ENCODE measurements at regions not wholly inside any gene's neighbourhood (a gene's known extent, or its start where the extent isn't known, plus 50 kb on each side); places are given as distances from the start of the nearest gene placed in this dataset.

- Histone ChIP-seq H3K9me3 (ENCODE audit: control insufficient read depth in 4 of 4, insufficient read depth in 3 of 4, low read length in 3 of 4) (no peaks in the 10 kb centered on the region), H3K4me3 (no peak overlapping the region), H3K27me3 (ENCODE audit: control insufficient read depth in 3 of 3, insufficient read depth in 3 of 3, low read length in 2 of 3) (no peaks in the 10 kb centered on the region), H3K9ac (ENCODE audit: insufficient read depth in 1 of 2, low read length in 2 of 2) (no peak overlapping the region), H3K36me3 (ENCODE audit: control insufficient read depth in 4 of 4, insufficient read depth in 4 of 4, low read length in 4 of 4) (no peaks in the 10 kb centered on the region), H3K27ac (ENCODE audit: low read depth in 1 of 2, low read length in 1 of 2) (no peak overlapping the region), H3K4me1 (ENCODE audit: control insufficient read depth in 5 of 5, insufficient read depth in 5 of 5, low read length in 5 of 5) (no peaks in the 10 kb centered on the region)
- no peak for ATAC-seq (ENCODE audit: insufficient read depth, low FRiP score)
- WGBS, 2 donors = 75 to 79% methylated on average over 2 of the region's 2 CpGs
- no peak for TF ChIP-seq CTCF (IDR thresholded peaks at IDR 0.05; ENCODE audit: control extremely low read depth, extremely low read depth)
- no peak for DNase-seq
Measured at GRCh38 chr1:112079446-112079845, 90.0 kb upstream of the KCND3 start.

DNA sequence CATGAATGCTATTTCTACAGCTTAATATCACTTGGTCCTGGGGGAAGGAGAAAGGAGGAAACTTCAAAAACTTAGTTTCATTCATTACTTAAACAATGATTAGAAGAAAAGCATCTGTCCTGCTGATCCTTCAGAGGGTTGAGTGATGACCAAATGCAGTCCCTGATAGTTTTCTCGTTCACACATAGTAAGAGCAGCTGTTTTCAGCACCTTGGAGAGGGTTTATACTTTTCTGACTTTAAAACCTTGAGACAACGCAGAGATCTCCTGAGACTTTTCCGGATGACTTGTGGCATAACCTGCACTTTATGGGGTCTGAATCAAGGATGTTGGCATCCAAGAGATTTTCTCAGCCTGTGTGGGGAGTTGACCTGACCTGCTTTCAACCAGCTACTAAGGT is 94.0 kb upstream of the KCND3 start:
- Histone ChIP-seq H3K27me3 (ENCODE audit: control insufficient read depth in 3 of 3, insufficient read depth in 3 of 3, low read length in 2 of 3) (no peaks in the 10 kb centered on the region), H3K27ac (ENCODE audit: low read depth in 1 of 2, low read length in 1 of 2) (no peak overlapping the region), H3K9me3 (ENCODE audit: control insufficient read depth in 4 of 4, insufficient read depth in 3 of 4, low read length in 3 of 4) (no peaks in the 10 kb centered on the region), H3K4me1 (ENCODE audit: control insufficient read depth in 5 of 5, insufficient read depth in 5 of 5, low read length in 5 of 5) (no peaks in the 10 kb centered on the region), H3K36me3 (ENCODE audit: control insufficient read depth in 4 of 4, insufficient read depth in 4 of 4, low read length in 4 of 4) (no peaks in the 10 kb centered on the region), H3K9ac (ENCODE audit: insufficient read depth in 1 of 2, low read length in 2 of 2) (no peak overlapping the region), H3K4me3 (no peak overlapping the region)
- 30 to 38% methylated on average over 3 of the region's 3 CpGs for WGBS, 2 donors
- no peak for ATAC-seq (ENCODE audit: insufficient read depth, low FRiP score)
- no peak for TF ChIP-seq CTCF (IDR thresholded peaks at IDR 0.05; ENCODE audit: control extremely low read depth, extremely low read depth)
- peak in 2 of 3 donors; percentile 23 to 59 for DNase-seq

DNA sequence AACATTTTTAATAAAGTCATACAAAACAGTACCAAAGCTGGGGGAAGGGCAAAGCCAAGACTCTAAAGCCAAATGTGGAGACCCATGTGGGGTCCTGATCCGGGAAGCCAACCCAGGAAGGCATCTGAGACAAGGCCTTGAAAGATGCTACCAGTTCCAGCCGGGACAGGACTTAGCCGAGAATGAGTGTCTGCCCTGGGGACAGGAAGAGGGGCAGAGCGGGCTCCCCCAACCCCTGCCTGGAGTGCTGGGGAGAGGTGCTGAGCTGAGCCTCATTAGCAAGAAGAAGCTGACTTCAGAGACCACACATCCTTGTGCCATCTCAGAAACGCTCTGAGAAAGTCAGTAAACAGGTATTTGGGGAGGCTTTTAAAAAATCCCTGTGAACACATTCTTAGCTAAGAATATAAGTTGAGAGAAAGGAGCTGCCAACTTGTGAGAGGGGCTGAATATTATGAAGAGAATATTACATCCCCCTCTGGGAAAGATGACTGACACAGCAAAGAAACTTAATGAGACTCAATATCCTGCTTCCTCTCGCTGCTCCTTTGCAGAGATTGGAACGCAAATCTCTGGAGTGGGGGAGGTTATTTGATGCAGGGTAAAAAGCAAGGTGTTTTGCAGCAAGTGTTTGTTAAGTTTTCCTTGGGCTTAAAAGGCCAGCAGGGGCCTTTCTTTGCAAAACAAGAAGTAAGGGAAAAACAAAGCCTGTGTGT is 103.3 kb upstream of the KCND3 start:
- WGBS, 2 donors = 23 to 31% methylated on average over 7 of the region's 7 CpGs
- ATAC-seq (ENCODE audit: insufficient read depth, low FRiP score) = no peak
- Histone ChIP-seq H3K4me3 (no peak overlapping the region), H3K9me3 (ENCODE audit: control insufficient read depth in 4 of 4, insufficient read depth in 3 of 4, low read length in 3 of 4) (peaks cover 0 to 2% (median 0%) of the 10 kb centered on the region in 4 donors), H3K27ac (ENCODE audit: low read depth in 1 of 2, low read length in 1 of 2) (no peak overlapping the region), H3K4me1 (ENCODE audit: control insufficient read depth in 5 of 5, insufficient read depth in 5 of 5, low read length in 5 of 5) (no peaks in the 10 kb centered on the region), H3K27me3 (ENCODE audit: control insufficient read depth in 3 of 3, insufficient read depth in 3 of 3, low read length in 2 of 3) (peaks cover 0 to 12% (median 0%) of the 10 kb centered on the region in 3 donors), H3K9ac (ENCODE audit: insufficient read depth in 1 of 2, low read length in 2 of 2) (no peak overlapping the region), H3K36me3 (ENCODE audit: control insufficient read depth in 4 of 4, insufficient read depth in 4 of 4, low read length in 4 of 4) (no peaks in the 10 kb centered on the region)
- no peak for DNase-seq
- no peak for TF ChIP-seq CTCF (IDR thresholded peaks at IDR 0.05; ENCODE audit: control extremely low read depth, extremely low read depth)

DNA sequence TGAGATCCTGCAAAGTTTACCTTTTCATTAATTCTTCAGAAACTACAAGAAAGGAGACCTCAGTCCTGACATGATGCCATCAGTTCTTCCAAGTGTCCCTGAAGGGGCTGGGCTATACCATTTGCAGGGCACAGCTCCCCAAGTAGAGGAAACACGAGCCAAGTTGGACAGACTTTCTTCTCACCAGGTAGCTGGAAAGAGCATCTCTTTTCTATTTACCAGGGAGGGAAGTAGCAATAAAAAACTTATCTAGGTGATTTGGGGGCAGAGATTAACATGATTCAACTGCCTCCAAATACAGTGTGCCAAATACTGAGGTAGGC is 103.9 kb upstream of the KCND3 start:
- no peak overlapping the region for H3K9ac ChIP-seq (ENCODE audit: insufficient read depth in 1 of 2, low read length in 2 of 2)
- peaks cover 0 to 12% (median 0%) of the 10 kb centered on the region in 3 donors for H3K27me3 ChIP-seq (ENCODE audit: control insufficient read depth in 3 of 3, insufficient read depth in 3 of 3, low read length in 2 of 3)
- H3K36me3 ChIP-seq (ENCODE audit: control insufficient read depth in 4 of 4, insufficient read depth in 4 of 4, low read length in 4 of 4) = no peaks in the 10 kb centered on the region
- peaks cover 0 to 2% (median 0%) of the 10 kb centered on the region in 4 donors for H3K9me3 ChIP-seq (ENCODE audit: control insufficient read depth in 4 of 4, insufficient read depth in 3 of 4, low read length in 3 of 4)
- TF ChIP-seq CTCF (IDR thresholded peaks at IDR 0.05; ENCODE audit: control extremely low read depth, extremely low read depth) = no peak
- no peak for ATAC-seq (ENCODE audit: insufficient read depth, low FRiP score)
- DNase-seq = no peak
- 21 to 30% methylated on average over 1 of the region's 1 CpG for WGBS, 2 donors
- no peaks in the 10 kb centered on the region for H3K4me1 ChIP-seq (ENCODE audit: control insufficient read depth in 5 of 5, insufficient read depth in 5 of 5, low read length in 5 of 5)
- no peak overlapping the region for H3K4me3 ChIP-seq
- no peak overlapping the region for H3K27ac ChIP-seq (ENCODE audit: low read depth in 1 of 2, low read length in 1 of 2)
